ENCODE measurements at regions not wholly inside any gene's neighbourhood (a gene's known extent, or its start where the extent isn't known, plus 50 kb on each side); places are given as distances from the start of the nearest gene placed in this dataset.

GRCh38 chrX:150164971-150165600 is 198.0 kb upstream of the MAMLD1 start:
- TF ChIP-seq POLR2A (IDR thresholded peaks at IDR 0.05) = no peak
- no peak for TF ChIP-seq CTCF (IDR thresholded peaks at IDR 0.05)
